ENCODE measurements at regions not wholly inside any gene's neighbourhood (a gene's known extent, or its start where the extent isn't known, plus 50 kb on each side); places are given as distances from the start of the nearest gene placed in this dataset.

- DNase-seq: no peak
- H3K4me1 ChIP-seq: no peaks in the 10 kb centered on the region
- no peak overlapping the region for H3K27ac ChIP-seq
- no peak overlapping the region for H3K9ac ChIP-seq (ENCODE audit: low read depth in 2 of 2, low read length in 2 of 2)
- H3K4me3 ChIP-seq: no peak overlapping the region
- H3K27me3 ChIP-seq: no peaks in the 10 kb centered on the region
- no peaks in the 10 kb centered on the region for H3K36me3 ChIP-seq
- H3K9me3 ChIP-seq: no peaks in the 10 kb centered on the region
- TF ChIP-seq CTCF (IDR thresholded peaks at IDR 0.05): no peak
- intact Hi-C loops (cut with DNase I): no loop called here
These were observed 879.6 kb upstream of the PCDH10 start for GRCh38 chr4:132269303-132269990.

- no peak overlapping the region for H3K9ac ChIP-seq (ENCODE audit: low read depth in 2 of 2, low read length in 2 of 2)
- H3K4me1 ChIP-seq: no peaks in the 10 kb centered on the region
- H3K4me3 ChIP-seq: no peak overlapping the region
- intact Hi-C loops (cut with DNase I): no loop called here
- no peak overlapping the region for H3K27ac ChIP-seq
- no peak for TF ChIP-seq CTCF (IDR thresholded peaks at IDR 0.05)
- DNase-seq: no peak
- no peaks in the 10 kb centered on the region for H3K36me3 ChIP-seq
- no peaks in the 10 kb centered on the region for H3K9me3 ChIP-seq
- no peaks in the 10 kb centered on the region for H3K27me3 ChIP-seq
These were observed 873.4 kb upstream of the PCDH10 start for GRCh38 chr4:132275583-132276121.

GRCh38 chr4:132276185-132276584 lies 872.9 kb upstream of the PCDH10 start:
- Histone ChIP-seq H3K4me3 (no peak overlapping the region), H3K27me3 (no peaks in the 10 kb centered on the region), H3K9me3 (no peaks in the 10 kb centered on the region), H3K27ac (no peak overlapping the region), H3K36me3 (no peaks in the 10 kb centered on the region), H3K4me1 (no peaks in the 10 kb centered on the region), H3K9ac (ENCODE audit: low read depth in 2 of 2, low read length in 2 of 2) (no peak overlapping the region)
- intact Hi-C loops (cut with DNase I): no loop called here
- no peak for TF ChIP-seq CTCF (IDR thresholded peaks at IDR 0.05)
- no peak for DNase-seq

GRCh38 chr4:132276989-132277388 lies 872.1 kb upstream of the PCDH10 start:
- no peaks in the 10 kb centered on the region for H3K9me3 ChIP-seq
- intact Hi-C loops (cut with DNase I): no loop called here
- H3K27me3 ChIP-seq: no peaks in the 10 kb centered on the region
- H3K9ac ChIP-seq (ENCODE audit: low read depth in 2 of 2, low read length in 2 of 2): no peak overlapping the region
- H3K4me1 ChIP-seq: no peaks in the 10 kb centered on the region
- H3K36me3 ChIP-seq: no peaks in the 10 kb centered on the region
- no peak for TF ChIP-seq CTCF (IDR thresholded peaks at IDR 0.05)
- no peak overlapping the region for H3K27ac ChIP-seq
- DNase-seq: no peak
- H3K4me3 ChIP-seq: no peak overlapping the region

- intact Hi-C loops (cut with DNase I): no loop called here
These were observed 867.4 kb upstream of the PCDH10 start for GRCh38 chr4:132281733-132282132.

More at GRCh38 chr4:132281733-132282132, 867.4 kb upstream of the PCDH10 start:
- Histone ChIP-seq H3K9me3 (no peaks in the 10 kb centered on the region), H3K27me3 (no peaks in the 10 kb centered on the region), H3K4me1 (no peaks in the 10 kb centered on the region), H3K9ac (ENCODE audit: low read depth in 2 of 2, low read length in 2 of 2) (no peak overlapping the region), H3K27ac (no peak overlapping the region), H3K36me3 (no peaks in the 10 kb centered on the region), H3K4me3 (no peak overlapping the region)
- DNase-seq: no peak
- no peak for TF ChIP-seq CTCF (IDR thresholded peaks at IDR 0.05)
